T-helper 2 cell treated with Interferon-gamma antibody and Interleukin-4, amounts not matched to agents 5 μg/mL and 100 μg/mL, for 36 hours (primary cell): ENCODE measurements at regions not wholly inside any gene's neighbourhood (a gene's known extent, or its start where the extent isn't known, plus 50 kb on each side); places are given as distances from the start of the nearest gene placed in this dataset.
"Not testable (repeated sequence)": the region's sequence is repeated elsewhere in the genome, so short reads cannot be mapped to it uniquely, and the experiment has no call there.

Experiments used
- DNase-seq: peaks from one replicate; pipeline ENCODE4 v3.0.0; 2021; ENCODE audit warnings: low spot score
- H3K27ac Mint-ChIP-seq: one replicate; pipeline ENCODE4 v1.8.0; 2021; ENCODE audit warnings: mild to moderate bottlenecking, mixed read lengths
- H3K27me3 Mint-ChIP-seq: one replicate; pipeline ENCODE4 v1.8.0; 2021; ENCODE audit warnings: low read depth, mixed read lengths
- H3K36me3 Mint-ChIP-seq: one replicate; pipeline ENCODE4 v1.8.0; 2021; ENCODE audit warnings: low read depth, mixed read lengths
- H3K4me1 Mint-ChIP-seq: one replicate; pipeline ENCODE4 v1.8.0; 2021; ENCODE audit warnings: low read depth, mixed read lengths
- H3K4me3 Mint-ChIP-seq: one replicate; pipeline ENCODE4 v1.8.0; 2022; ENCODE audit warnings: mild to moderate bottlenecking, moderate library complexity, mixed read lengths
- H3K9me3 Mint-ChIP-seq: one replicate; pipeline ENCODE4 v1.8.0; 2021; ENCODE audit warnings: mixed read lengths

DNA sequence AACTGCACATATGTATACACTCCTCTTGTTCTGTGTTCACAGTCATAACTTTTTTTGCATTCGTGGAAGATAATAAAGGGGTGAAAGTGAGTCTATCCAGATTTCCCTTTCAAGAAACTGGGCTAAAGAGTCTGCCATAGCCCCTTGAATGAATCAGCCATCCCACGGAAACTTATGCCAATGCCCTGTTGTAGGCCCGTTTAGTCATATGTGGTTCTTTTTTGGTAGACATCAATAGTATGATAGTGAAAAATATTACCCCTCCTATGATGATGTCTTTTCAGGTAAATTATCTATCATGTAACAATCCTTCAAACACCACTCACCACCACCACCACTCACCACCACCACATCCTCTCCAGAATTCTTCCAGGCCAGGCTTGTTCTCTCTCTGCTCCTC is 99.9 kb upstream of the MYLIP start:
- Mint-ChIP-seq H3K27ac (no peak overlapping the region), H3K27me3 (peaks cover 1% of the 10 kb centered on the region), H3K36me3 (no peaks in the 10 kb centered on the region), H3K9me3 (peaks cover 17% of the 10 kb centered on the region), H3K4me1 (no peaks in the 10 kb centered on the region), H3K4me3 (no peak overlapping the region)
- DNase-seq, result no peak

DNA sequence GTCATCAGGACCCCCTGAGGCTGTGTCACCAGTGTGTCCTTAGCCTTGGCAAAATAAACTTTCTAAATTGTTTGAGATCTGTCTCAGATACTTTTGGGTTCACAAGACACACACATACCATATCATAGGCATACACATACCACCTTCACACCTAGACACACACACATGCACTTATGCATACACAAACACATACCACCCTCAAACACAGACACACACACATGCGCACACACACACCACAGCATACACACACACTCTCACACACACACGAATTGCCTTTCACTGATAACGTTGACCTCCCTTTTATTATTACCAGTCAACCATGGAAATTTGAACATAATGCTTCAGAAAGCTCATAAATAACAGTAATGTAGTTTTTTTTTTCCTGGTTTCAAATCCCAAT is 108.6 kb upstream of the MYLIP start:
- Mint-ChIP-seq H3K36me3 (no peaks in the 10 kb centered on the region), H3K4me1 (no peaks in the 10 kb centered on the region), H3K4me3 (no peak overlapping the region), H3K27me3 (no peaks in the 10 kb centered on the region), H3K27ac (no peak overlapping the region), H3K9me3 (peaks cover 4% of the 10 kb centered on the region)
- no peak for DNase-seq

DNA sequence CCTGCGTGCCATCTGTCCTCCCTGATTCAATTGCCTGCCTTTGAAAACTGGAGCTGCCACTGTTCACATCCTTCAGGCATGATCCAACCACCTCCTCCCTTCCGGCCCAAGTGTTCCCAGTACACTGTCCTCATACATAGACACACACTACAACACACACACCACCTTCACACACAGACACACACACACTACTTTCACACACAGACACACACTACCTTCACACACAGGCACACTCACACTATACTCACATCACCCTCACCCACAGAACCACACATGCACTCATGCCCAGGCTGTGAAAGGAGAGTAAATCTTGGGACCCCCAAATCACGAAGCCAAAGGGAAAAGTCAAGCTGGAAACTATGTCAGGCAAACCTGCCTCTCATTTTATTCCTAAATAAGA is 109.4 kb upstream of the MYLIP start:
- H3K4me1 Mint-ChIP-seq, result no peaks in the 10 kb centered on the region
- peaks cover 2% of the 10 kb centered on the region for H3K27me3 Mint-ChIP-seq
- no peak overlapping the region for H3K4me3 Mint-ChIP-seq
- peaks cover 4% of the 10 kb centered on the region for H3K9me3 Mint-ChIP-seq
- H3K36me3 Mint-ChIP-seq, result no peaks in the 10 kb centered on the region
- H3K27ac Mint-ChIP-seq, result no peak overlapping the region
- DNase-seq, result no peak

DNA sequence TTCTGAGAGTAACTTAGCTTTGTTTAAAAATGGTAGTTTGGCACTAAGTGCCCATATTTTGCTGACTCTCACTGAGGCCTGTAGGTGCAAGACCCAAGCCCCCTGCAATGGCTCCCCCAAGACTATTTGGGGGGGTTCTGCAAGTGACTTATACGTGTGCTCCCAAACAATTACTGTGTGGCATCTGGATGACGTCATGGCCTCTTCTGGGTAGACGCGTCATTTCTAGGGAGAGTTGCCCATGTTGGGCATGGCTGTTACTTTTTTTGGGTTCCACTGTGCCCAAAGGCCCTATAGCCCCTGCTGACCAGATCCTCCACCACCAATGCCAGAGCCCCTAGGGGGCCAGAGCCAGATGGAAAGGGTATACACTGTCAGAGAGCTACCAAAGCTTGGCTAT is 110.3 kb upstream of the MYLIP start:
- Mint-ChIP-seq H3K4me3 (no peak overlapping the region), H3K36me3 (no peaks in the 10 kb centered on the region), H3K4me1 (no peaks in the 10 kb centered on the region), H3K9me3 (peaks cover 4% of the 10 kb centered on the region), H3K27ac (no peak overlapping the region), H3K27me3 (peaks cover 2% of the 10 kb centered on the region)
- no peak for DNase-seq

- H3K4me3 Mint-ChIP-seq, H3K27ac Mint-ChIP-seq, H3K36me3 Mint-ChIP-seq, H3K9me3 Mint-ChIP-seq, H3K4me1 Mint-ChIP-seq, H3K27me3 Mint-ChIP-seq, DNase-seq: not testable (repeated sequence)
Measured at GRCh38 chr6:16014325-16014724, 114.6 kb upstream of the MYLIP start.

DNA sequence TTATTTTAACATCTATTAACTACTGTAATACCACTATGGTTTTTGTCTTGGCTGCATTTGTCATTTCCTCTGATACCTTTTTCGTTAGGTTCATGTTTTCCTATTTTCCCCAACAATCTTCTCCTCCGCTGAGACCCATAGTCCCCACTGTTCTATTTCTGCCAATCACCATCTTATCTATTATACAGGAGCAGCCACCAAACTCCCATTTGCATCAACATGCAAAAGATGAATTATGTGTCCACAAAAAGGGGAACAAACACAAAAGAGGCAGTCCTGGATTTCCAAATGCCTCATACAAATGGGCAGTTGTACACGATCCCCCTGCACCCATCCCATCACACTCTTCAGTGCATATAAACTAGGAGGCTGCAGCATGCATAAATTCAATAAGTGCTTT is 121.7 kb upstream of the MYLIP start:
- Mint-ChIP-seq H3K4me1 (peaks cover 3% of the 10 kb centered on the region), H3K4me3 (no peak overlapping the region), H3K27me3 (peaks cover 13% of the 10 kb centered on the region), H3K36me3 (peaks cover 3% of the 10 kb centered on the region), H3K27ac (no peak overlapping the region), H3K9me3 (peaks cover 4% of the 10 kb centered on the region)
- no peak for DNase-seq

GRCh38 chr6:16006681-16007080 is 122.2 kb upstream of the MYLIP start:
- peaks cover 3% of the 10 kb centered on the region for H3K4me1 Mint-ChIP-seq
- no peak overlapping the region for H3K27ac Mint-ChIP-seq
- H3K9me3 Mint-ChIP-seq, result peaks cover 4% of the 10 kb centered on the region
- DNase-seq, result no peak
- H3K36me3 Mint-ChIP-seq, result peaks cover 3% of the 10 kb centered on the region
- H3K4me3 Mint-ChIP-seq, result no peak overlapping the region
- peaks cover 13% of the 10 kb centered on the region for H3K27me3 Mint-ChIP-seq

- peaks cover 3% of the 10 kb centered on the region for H3K36me3 Mint-ChIP-seq
- no peak for DNase-seq
- peaks cover 3% of the 10 kb centered on the region for H3K4me1 Mint-ChIP-seq
- H3K9me3 Mint-ChIP-seq, result peaks cover 3% of the 10 kb centered on the region
- no peak overlapping the region for H3K27ac Mint-ChIP-seq
- H3K27me3 Mint-ChIP-seq, result peaks cover 13% of the 10 kb centered on the region
- no peak overlapping the region for H3K4me3 Mint-ChIP-seq
Measured at GRCh38 chr6:16004934-16005679, 123.8 kb upstream of the MYLIP start.

DNA sequence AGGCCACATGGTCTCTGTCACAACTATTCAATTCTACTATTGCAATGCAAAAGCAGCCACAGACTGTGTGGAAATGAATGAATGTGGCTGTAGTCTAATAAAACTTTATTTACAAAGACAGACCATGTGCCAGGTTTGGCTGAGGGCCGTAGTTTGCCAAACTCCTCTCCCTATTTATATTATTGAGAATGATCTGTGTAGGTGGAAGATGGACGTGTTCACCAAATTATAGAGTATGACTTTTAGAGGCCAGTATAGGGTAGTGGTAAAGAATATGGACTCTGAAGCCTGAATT is 125.7 kb upstream of the MYLIP start:
- DNase-seq, result no peak
- H3K36me3 Mint-ChIP-seq, result no peaks in the 10 kb centered on the region
- H3K27ac Mint-ChIP-seq, result no peak overlapping the region
- peaks cover 3% of the 10 kb centered on the region for H3K4me1 Mint-ChIP-seq
- H3K9me3 Mint-ChIP-seq, result no peaks in the 10 kb centered on the region
- no peak overlapping the region for H3K4me3 Mint-ChIP-seq
- H3K27me3 Mint-ChIP-seq, result peaks cover 13% of the 10 kb centered on the region

DNA sequence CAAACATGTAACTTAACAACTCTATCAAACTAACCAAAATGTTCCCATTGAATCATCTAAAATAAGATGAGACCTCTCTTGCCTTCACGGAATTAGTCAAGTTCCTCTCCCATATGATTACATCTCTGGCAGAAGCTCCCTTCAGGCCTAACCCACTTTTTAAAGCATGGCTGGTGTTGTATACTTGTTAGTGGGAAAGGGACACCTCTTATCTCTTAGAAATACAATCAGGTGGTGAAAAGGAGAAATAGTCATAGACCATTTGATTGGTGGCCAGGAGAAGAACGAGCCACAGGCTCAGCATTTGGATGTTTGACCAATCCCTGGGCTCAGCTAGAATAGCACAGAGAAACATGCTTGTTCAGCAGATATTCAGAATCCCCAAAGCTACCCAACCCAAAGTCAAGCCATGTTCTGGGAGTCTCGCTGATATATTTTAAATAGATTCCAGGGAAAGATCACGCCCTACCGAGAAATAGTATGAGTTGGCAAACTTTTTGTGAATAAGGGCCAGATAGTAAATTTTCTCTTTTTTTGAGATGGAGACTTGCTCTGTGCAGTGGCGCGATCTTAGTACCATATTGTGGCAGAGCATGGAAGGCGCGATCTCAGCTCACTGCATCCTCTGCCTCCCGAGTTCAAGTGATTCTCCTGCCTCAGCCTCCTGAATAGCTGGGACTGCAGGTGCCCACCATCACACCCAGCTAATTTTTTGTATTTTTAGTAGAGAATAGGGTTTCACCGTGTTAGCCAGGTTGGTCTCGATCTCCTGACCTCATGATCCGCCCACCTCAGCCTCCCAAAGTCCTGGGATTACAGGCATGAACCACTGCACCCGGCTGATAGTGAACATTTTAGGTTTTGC is 126.3 kb upstream of the MYLIP start:
- Mint-ChIP-seq H3K36me3 (no peaks in the 10 kb centered on the region), H3K27ac (no peak overlapping the region), H3K27me3 (peaks cover 11% of the 10 kb centered on the region), H3K4me1 (peaks cover 3% of the 10 kb centered on the region), H3K9me3 (no peaks in the 10 kb centered on the region), H3K4me3 (no peak overlapping the region)
- no peak for DNase-seq

GRCh38 chr6:16001158-16001557 is 127.7 kb upstream of the MYLIP start:
- Mint-ChIP-seq H3K27me3 (peaks cover 6% of the 10 kb centered on the region), H3K27ac (no peak overlapping the region), H3K4me3 (no peak overlapping the region), H3K4me1 (peaks cover 3% of the 10 kb centered on the region), H3K36me3 (no peaks in the 10 kb centered on the region), H3K9me3 (no peaks in the 10 kb centered on the region)
- no peak for DNase-seq

DNA sequence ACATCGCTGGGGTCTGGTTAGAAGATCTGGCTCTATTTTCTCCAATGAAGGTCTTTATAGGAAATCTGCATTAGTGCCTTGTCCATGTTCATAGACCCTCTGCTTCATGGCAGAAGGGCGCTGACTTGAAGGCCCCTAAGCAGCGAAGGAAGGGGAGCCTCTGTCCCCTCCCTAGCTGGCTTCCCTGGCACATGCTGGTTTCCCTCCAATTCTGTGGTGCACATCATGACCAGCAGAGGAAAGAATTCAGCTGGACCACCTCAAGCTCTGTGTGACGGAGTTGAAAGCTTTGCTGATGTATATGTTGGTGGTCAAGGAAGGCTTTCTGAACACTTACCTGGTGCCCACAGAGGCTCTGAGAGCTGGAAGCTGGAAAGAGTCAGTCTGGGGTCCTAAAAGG is 129.7 kb upstream of the MYLIP start:
- peaks cover 9% of the 10 kb centered on the region for H3K4me1 Mint-ChIP-seq

GRCh38 chr6:15997586-15998388 is 131.1 kb upstream of the MYLIP start:
- H3K9me3 Mint-ChIP-seq, result no peaks in the 10 kb centered on the region
- H3K27ac Mint-ChIP-seq, result no peak overlapping the region
- H3K4me1 Mint-ChIP-seq, result peaks cover 9% of the 10 kb centered on the region
- no peak for DNase-seq
- no peaks in the 10 kb centered on the region for H3K36me3 Mint-ChIP-seq
- H3K27me3 Mint-ChIP-seq, result no peaks in the 10 kb centered on the region
- H3K4me3 Mint-ChIP-seq, result no peak overlapping the region

More for the DNA sequence above, 129.7 kb upstream of the MYLIP start:
- no peaks in the 10 kb centered on the region for H3K9me3 Mint-ChIP-seq
- no peaks in the 10 kb centered on the region for H3K27me3 Mint-ChIP-seq
- H3K4me3 Mint-ChIP-seq, result no peak overlapping the region
- no peak overlapping the region for H3K27ac Mint-ChIP-seq
- H3K36me3 Mint-ChIP-seq, result no peaks in the 10 kb centered on the region
- no peak for DNase-seq

GRCh38 chr6:15996030-15996429 is 132.9 kb upstream of the MYLIP start:
- Mint-ChIP-seq H3K36me3 (no peaks in the 10 kb centered on the region), H3K4me3 (no peak overlapping the region), H3K9me3 (no peaks in the 10 kb centered on the region), H3K27me3 (no peaks in the 10 kb centered on the region), H3K27ac (no peak overlapping the region), H3K4me1 (peaks cover 9% of the 10 kb centered on the region)
- no peak for DNase-seq
